ENCODE measurements at regions not wholly inside any gene's neighbourhood (a gene's known extent, or its start where the extent isn't known, plus 50 kb on each side); places are given as distances from the start of the nearest gene placed in this dataset.

- DNase-seq (ENCODE audit: low spot score): no peak
Measured at GRCh38 chr21:16492892-16493291, 763.1 kb downstream of the USP25 start.

GRCh38 chr21:16496609-16497008 is 766.8 kb downstream of the USP25 start:
- no peak for DNase-seq (ENCODE audit: low spot score)

- DNase-seq (ENCODE audit: low spot score): no peak
Measured at GRCh38 chr21:16500271-16500670, 770.5 kb downstream of the USP25 start.

- DNase-seq (ENCODE audit: low spot score): no peak
Measured at GRCh38 chr21:16502273-16502672, 772.5 kb downstream of the USP25 start.

GRCh38 chr21:16502897-16503296 is 773.1 kb downstream of the USP25 start:
- no peak for DNase-seq (ENCODE audit: low spot score)

- no peak for DNase-seq (ENCODE audit: low spot score)
Measured at GRCh38 chr21:16504281-16504680, 774.5 kb downstream of the USP25 start.

GRCh38 chr21:16504766-16505165 is 775.0 kb downstream of the USP25 start:
- DNase-seq (ENCODE audit: low spot score): no peak

GRCh38 chr21:16509476-16509875 is 779.7 kb downstream of the USP25 start:
- DNase-seq (ENCODE audit: low spot score): peak; percentile 58

GRCh38 chr21:16514316-16514715 is 784.5 kb downstream of the USP25 start:
- no peak for DNase-seq (ENCODE audit: low spot score)

GRCh38 chr21:16517383-16517782 is 787.6 kb downstream of the USP25 start:
- no peak for DNase-seq (ENCODE audit: low spot score)

GRCh38 chr21:16519036-16519435 is 789.3 kb downstream of the USP25 start:
- no peak for DNase-seq (ENCODE audit: low spot score)

GRCh38 chr21:16519644-16520043 is 789.9 kb downstream of the USP25 start:
- no peak for DNase-seq (ENCODE audit: low spot score)

- no peak for DNase-seq (ENCODE audit: low spot score)
Measured at GRCh38 chr21:16522548-16522947, 792.8 kb downstream of the USP25 start.

GRCh38 chr21:16530656-16531055 is 800.9 kb downstream of the USP25 start:
- no peak for DNase-seq (ENCODE audit: low spot score)

- peak; percentile 36 for DNase-seq (ENCODE audit: low spot score)
Measured at GRCh38 chr21:16532840-16533239, 803.1 kb downstream of the USP25 start.

GRCh38 chr21:16533692-16534407 is 804.1 kb downstream of the USP25 start:
- no peak for DNase-seq (ENCODE audit: low spot score)

- DNase-seq (ENCODE audit: low spot score): peak; percentile 40
Measured at GRCh38 chr21:16534408-16535101, 804.8 kb downstream of the USP25 start.

GRCh38 chr21:16535102-16535422 is 805.3 kb downstream of the USP25 start:
- DNase-seq (ENCODE audit: low spot score): peak; percentile 51

GRCh38 chr21:16535626-16536025 is 805.8 kb downstream of the USP25 start:
- DNase-seq (ENCODE audit: low spot score): no peak

GRCh38 chr21:16536140-16536539 is 806.4 kb downstream of the USP25 start:
- DNase-seq (ENCODE audit: low spot score): no peak

GRCh38 chr21:16536643-16537434 is 807.1 kb downstream of the USP25 start:
- DNase-seq (ENCODE audit: low spot score): no peak

GRCh38 chr21:16537501-16537900 is 807.7 kb downstream of the USP25 start:
- no peak for DNase-seq (ENCODE audit: low spot score)

GRCh38 chr21:16538405-16538804 is 808.6 kb downstream of the USP25 start:
- no peak for DNase-seq (ENCODE audit: low spot score)
